ENCODE measurements at regions not wholly inside any gene's neighbourhood (a gene's known extent, or its start where the extent isn't known, plus 50 kb on each side); places are given as distances from the start of the nearest gene placed in this dataset.

GRCh38 chr13:69363360-69363759 lies 744.3 kb upstream of the ATXN8OS start:
- WGBS, 2 donors: 78 to 85% methylated on average over 3 of the region's 3 CpGs
- Histone ChIP-seq H3K9me3 (no peaks in the 10 kb centered on the region), H3K4me3 (no peak overlapping the region), H3K4me1 (no peaks in the 10 kb centered on the region), H3K27ac (no peak overlapping the region), H3K27me3 (no peaks in the 10 kb centered on the region), H3K36me3 (no peaks in the 10 kb centered on the region)
- TF ChIP-seq CTCF (IDR thresholded peaks at IDR 0.05) (no peak), POLR2A (IDR thresholded peaks at IDR 0.05) (no peak), EP300 (IDR thresholded peaks at IDR 0.05) (no peak)
- DNase-seq (ENCODE audit: low spot score in 2 of 2): no peak

GRCh38 chr13:69331245-69331644 lies 776.4 kb upstream of the ATXN8OS start:
- H3K4me1 ChIP-seq: no peaks in the 10 kb centered on the region

GRCh38 chr13:69324090-69324886 lies 783.3 kb upstream of the ATXN8OS start:
- WGBS, 2 donors: 2 to 7% methylated on average over 2 of the region's 2 CpGs
- no peak for DNase-seq (ENCODE audit: low spot score in 2 of 2)

More at GRCh38 chr13:69331245-69331644, 776.4 kb upstream of the ATXN8OS start:
- Histone ChIP-seq H3K9me3 (no peaks in the 10 kb centered on the region), H3K27ac (no peak overlapping the region), H3K27me3 (no peaks in the 10 kb centered on the region), H3K4me3 (no peak overlapping the region), H3K36me3 (no peaks in the 10 kb centered on the region)
- DNase-seq (ENCODE audit: low spot score in 2 of 2): no peak
- no peak for TF ChIP-seq CTCF (IDR thresholded peaks at IDR 0.05)
- TF ChIP-seq POLR2A (IDR thresholded peaks at IDR 0.05): no peak
- no peak for TF ChIP-seq EP300 (IDR thresholded peaks at IDR 0.05)
- 67 to 74% methylated on average over 3 of the region's 3 CpGs for WGBS, 2 donors

GRCh38 chr13:69319656-69320055 lies 788.0 kb upstream of the ATXN8OS start:
- WGBS, 2 donors: 82 to 88% methylated on average over 3 of the region's 3 CpGs
- Histone ChIP-seq H3K27me3 (no peaks in the 10 kb centered on the region), H3K36me3 (no peaks in the 10 kb centered on the region), H3K9me3 (no peaks in the 10 kb centered on the region), H3K4me1 (no peaks in the 10 kb centered on the region), H3K27ac (no peak overlapping the region), H3K4me3 (no peak overlapping the region)
- TF ChIP-seq CTCF (IDR thresholded peaks at IDR 0.05) (no peak), EP300 (IDR thresholded peaks at IDR 0.05) (no peak), POLR2A (IDR thresholded peaks at IDR 0.05) (no peak)
- no peak for DNase-seq (ENCODE audit: low spot score in 2 of 2)

More at GRCh38 chr13:69324090-69324886, 783.3 kb upstream of the ATXN8OS start:
- no peaks in the 10 kb centered on the region for H3K36me3 ChIP-seq
- TF ChIP-seq CTCF (IDR thresholded peaks at IDR 0.05) (no peak), POLR2A (IDR thresholded peaks at IDR 0.05) (no peak), EP300 (IDR thresholded peaks at IDR 0.05) (no peak)
- H3K9me3 ChIP-seq: no peaks in the 10 kb centered on the region
- H3K27me3 ChIP-seq: no peaks in the 10 kb centered on the region
- H3K27ac ChIP-seq: no peak overlapping the region
- H3K4me3 ChIP-seq: no peak overlapping the region
- no peaks in the 10 kb centered on the region for H3K4me1 ChIP-seq

- Histone ChIP-seq H3K4me1 (no peaks in the 10 kb centered on the region), H3K36me3 (no peaks in the 10 kb centered on the region), H3K9me3 (no peaks in the 10 kb centered on the region), H3K27ac (no peak overlapping the region), H3K4me3 (no peak overlapping the region), H3K27me3 (no peaks in the 10 kb centered on the region)
- DNase-seq (ENCODE audit: low spot score in 2 of 2): no peak
- no peak for TF ChIP-seq EP300 (IDR thresholded peaks at IDR 0.05)
- TF ChIP-seq CTCF (IDR thresholded peaks at IDR 0.05): no peak
- no peak for TF ChIP-seq POLR2A (IDR thresholded peaks at IDR 0.05)
- whole genome bisulfite sequencing, 2 donors: 71 to 73% methylated on average over 3 of the region's 3 CpGs
These were observed 792.6 kb upstream of the ATXN8OS start for GRCh38 chr13:69315039-69315438.
